Naive B cell (primary cell): ENCODE measurements at regions not wholly inside any gene's neighbourhood (a gene's known extent, or its start where the extent isn't known, plus 50 kb on each side); places are given as distances from the start of the nearest gene placed in this dataset.

Source experiments
- ATAC-seq, 2 donors: fragments of 150-1000 bp; cut with Tn5 transposase; 2 replicates each; pipeline ENCODE4 v1.10.0; 2021; ENCODE audit warnings: low read depth in 2 of 2, mild to moderate bottlenecking in 2 of 2, moderate library complexity in 2 of 2
- DNase-seq: peaks from one replicate; pipeline ENCODE4 v3.0.0; 2022
- H3K27ac Mint-ChIP-seq, 6 donors: one replicate each; pipeline ENCODE4 v1.8.0; 2020 to 2022; ENCODE audit warnings: mild to moderate bottlenecking in 6 of 6, mixed read lengths in 6 of 6, moderate library complexity in 5 of 6, inconsistent platforms in 2 of 6
- H3K27me3 Mint-ChIP-seq, 3 donors: one replicate each; pipeline ENCODE4 v1.8.0; 2021 to 2022; ENCODE audit warnings: mixed read lengths in 3 of 3, mild to moderate bottlenecking in 1 of 3
- H3K36me3 Mint-ChIP-seq, 2 donors: one replicate each; pipeline ENCODE4 v1.8.0; 2020 to 2022; ENCODE audit warnings: mixed read lengths in 2 of 2, inconsistent platforms in 1 of 2, mild to moderate bottlenecking in 1 of 2
- H3K4me1 Mint-ChIP-seq, 3 donors: one replicate each; pipeline ENCODE4 v1.8.0; 2020 to 2022; ENCODE audit warnings: mixed read lengths in 3 of 3, inconsistent platforms in 1 of 3, mild to moderate bottlenecking in 1 of 3, moderate library complexity in 1 of 3
- H3K4me3 Mint-ChIP-seq, 8 donors: one replicate each; pipeline ENCODE4 v1.8.0; 2020 to 2022; ENCODE audit warnings: mild to moderate bottlenecking in 8 of 8, mixed read lengths in 8 of 8, moderate library complexity in 8 of 8, inconsistent platforms in 2 of 8
- H3K9me3 Mint-ChIP-seq, 7 donors: one replicate each; pipeline ENCODE4 v1.8.0; 2020 to 2022; ENCODE audit warnings: mixed read lengths in 7 of 7, mild to moderate bottlenecking in 5 of 7, inconsistent platforms in 2 of 7, moderate library complexity in 1 of 7

GRCh38 chr2:108067820-108068405 lies 81.6 kb downstream of the SLC5A7 start:
- ATAC-seq: no peak
- no peak overlapping the region for H3K27ac Mint-ChIP-seq
- no peaks in the 10 kb centered on the region for H3K4me1 Mint-ChIP-seq
- H3K9me3 Mint-ChIP-seq: peaks cover 0 to 2% (median 0%) of the 10 kb centered on the region in 7 donors
- no peaks in the 10 kb centered on the region for H3K27me3 Mint-ChIP-seq
- no peak overlapping the region for H3K4me3 Mint-ChIP-seq
- no peak for DNase-seq
- peaks cover 0 to 4% of the 10 kb centered on the region in 2 donors for H3K36me3 Mint-ChIP-seq

GRCh38 chr2:108069515-108070310 lies 83.4 kb downstream of the SLC5A7 start:
- Mint-ChIP-seq H3K9me3 (no peaks in the 10 kb centered on the region), H3K4me1 (no peaks in the 10 kb centered on the region)
- no peak for ATAC-seq

GRCh38 chr2:108073415-108074072 lies 87.2 kb downstream of the SLC5A7 start:
- Mint-ChIP-seq H3K9me3 (peaks cover 0 to 3% (median 0%) of the 10 kb centered on the region in 7 donors), H3K27ac (no peak overlapping the region), H3K36me3 (no peaks in the 10 kb centered on the region), H3K4me1 (no peaks in the 10 kb centered on the region), H3K27me3 (no peaks in the 10 kb centered on the region), H3K4me3 (no peak overlapping the region)
- ATAC-seq (no peak), DNase-seq (no peak)

More at GRCh38 chr2:108069515-108070310, 83.4 kb downstream of the SLC5A7 start:
- no peak for DNase-seq
- peaks cover 0 to 4% of the 10 kb centered on the region in 2 donors for H3K36me3 Mint-ChIP-seq
- H3K27me3 Mint-ChIP-seq: no peaks in the 10 kb centered on the region
- H3K27ac Mint-ChIP-seq: no peak overlapping the region
- H3K4me3 Mint-ChIP-seq: no peak overlapping the region

GRCh38 chr2:108074150-108074549 lies 87.8 kb downstream of the SLC5A7 start:
- ATAC-seq (no peak), DNase-seq (no peak)
- no peaks in the 10 kb centered on the region for H3K36me3 Mint-ChIP-seq
- H3K9me3 Mint-ChIP-seq: peaks cover 0 to 3% (median 0%) of the 10 kb centered on the region in 7 donors
- no peak overlapping the region for H3K27ac Mint-ChIP-seq
- no peaks in the 10 kb centered on the region for H3K27me3 Mint-ChIP-seq
- H3K4me3 Mint-ChIP-seq: no peak overlapping the region
- H3K4me1 Mint-ChIP-seq: no peaks in the 10 kb centered on the region

GRCh38 chr2:108074946-108075345 lies 88.6 kb downstream of the SLC5A7 start:
- H3K4me1 Mint-ChIP-seq: no peaks in the 10 kb centered on the region

GRCh38 chr2:108076527-108076926 lies 90.2 kb downstream of the SLC5A7 start:
- ATAC-seq: no peak
- Mint-ChIP-seq H3K27ac (no peak overlapping the region), H3K4me1 (no peaks in the 10 kb centered on the region), H3K9me3 (peaks cover 0 to 5% (median 0%) of the 10 kb centered on the region in 7 donors), H3K36me3 (no peaks in the 10 kb centered on the region), H3K4me3 (no peak overlapping the region), H3K27me3 (no peaks in the 10 kb centered on the region)
- no peak for DNase-seq

More at GRCh38 chr2:108074946-108075345, 88.6 kb downstream of the SLC5A7 start:
- H3K27me3 Mint-ChIP-seq: no peaks in the 10 kb centered on the region
- H3K36me3 Mint-ChIP-seq: no peaks in the 10 kb centered on the region
- H3K4me3 Mint-ChIP-seq: no peak overlapping the region
- DNase-seq (no peak), ATAC-seq (no peak)
- no peak overlapping the region for H3K27ac Mint-ChIP-seq
- peaks cover 0 to 3% (median 0%) of the 10 kb centered on the region in 7 donors for H3K9me3 Mint-ChIP-seq

GRCh38 chr2:108079736-108080135 lies 93.4 kb downstream of the SLC5A7 start:
- H3K4me3 Mint-ChIP-seq: no peak overlapping the region
- ATAC-seq: no peak
- H3K36me3 Mint-ChIP-seq: no peaks in the 10 kb centered on the region
- DNase-seq: no peak
- H3K9me3 Mint-ChIP-seq: peaks cover 0 to 5% (median 0%) of the 10 kb centered on the region in 7 donors
- no peaks in the 10 kb centered on the region for H3K4me1 Mint-ChIP-seq
- no peaks in the 10 kb centered on the region for H3K27me3 Mint-ChIP-seq
- no peak overlapping the region for H3K27ac Mint-ChIP-seq

- Mint-ChIP-seq H3K36me3 (no peaks in the 10 kb centered on the region), H3K4me3 (no peak overlapping the region), H3K27ac (no peak overlapping the region), H3K9me3 (peaks cover 0 to 5% (median 0%) of the 10 kb centered on the region in 7 donors), H3K4me1 (no peaks in the 10 kb centered on the region), H3K27me3 (no peaks in the 10 kb centered on the region)
- ATAC-seq (no peak), DNase-seq (no peak)
Observed at GRCh38 chr2:108080177-108080576, 93.9 kb downstream of the SLC5A7 start.

- no peak overlapping the region for H3K27ac Mint-ChIP-seq
- ATAC-seq: no peak
- no peaks in the 10 kb centered on the region for H3K27me3 Mint-ChIP-seq
- no peaks in the 10 kb centered on the region for H3K36me3 Mint-ChIP-seq
- H3K4me1 Mint-ChIP-seq: no peaks in the 10 kb centered on the region
- peaks cover 0 to 4% (median 1%) of the 10 kb centered on the region in 7 donors for H3K9me3 Mint-ChIP-seq
- DNase-seq: no peak
- no peak overlapping the region for H3K4me3 Mint-ChIP-seq
Observed at GRCh38 chr2:108082978-108083377, 96.7 kb downstream of the SLC5A7 start.

- H3K4me1 Mint-ChIP-seq: no peaks in the 10 kb centered on the region
- no peaks in the 10 kb centered on the region for H3K36me3 Mint-ChIP-seq
- no peak overlapping the region for H3K27ac Mint-ChIP-seq
- no peak overlapping the region for H3K4me3 Mint-ChIP-seq
- H3K27me3 Mint-ChIP-seq: no peaks in the 10 kb centered on the region
- peaks cover 0 to 8% (median 4%) of the 10 kb centered on the region in 7 donors for H3K9me3 Mint-ChIP-seq
- DNase-seq (no peak), ATAC-seq (no peak)
Observed at GRCh38 chr2:108084311-108084710, 98.0 kb downstream of the SLC5A7 start.

- DNase-seq (no peak), ATAC-seq (no peak)
- Mint-ChIP-seq H3K4me1 (no peaks in the 10 kb centered on the region), H3K36me3 (no peaks in the 10 kb centered on the region), H3K27me3 (peaks cover 0 to 4% (median 0%) of the 10 kb centered on the region in 3 donors), H3K27ac (no peak overlapping the region), H3K9me3 (peaks cover 0 to 10% (median 5%) of the 10 kb centered on the region in 7 donors), H3K4me3 (no peak overlapping the region)
Observed at GRCh38 chr2:108092886-108093285, 106.6 kb downstream of the SLC5A7 start.

- Mint-ChIP-seq H3K36me3 (no peaks in the 10 kb centered on the region), H3K27ac (peak overlapping the region in 1 of 6 donors; percentile 66), H3K4me1 (no peaks in the 10 kb centered on the region), H3K9me3 (peaks cover 0 to 2% (median 0%) of the 10 kb centered on the region in 7 donors), H3K27me3 (no peaks in the 10 kb centered on the region), H3K4me3 (no peak overlapping the region)
- ATAC-seq (no peak), DNase-seq (no peak)
Observed at GRCh38 chr2:108101481-108101880, 115.2 kb downstream of the SLC5A7 start.

GRCh38 chr2:108106731-108107130 lies 120.4 kb downstream of the SLC5A7 start:
- Mint-ChIP-seq H3K4me1 (no peaks in the 10 kb centered on the region), H3K27me3 (no peaks in the 10 kb centered on the region), H3K27ac (no peak overlapping the region), H3K4me3 (no peak overlapping the region), H3K36me3 (no peaks in the 10 kb centered on the region), H3K9me3 (peaks cover 5 to 22% (median 8%) of the 10 kb centered on the region in 7 donors)
- ATAC-seq: no peak
- DNase-seq: no peak

GRCh38 chr2:108111936-108112335 lies 125.6 kb downstream of the SLC5A7 start:
- peaks cover 0 to 8% (median 6%) of the 10 kb centered on the region in 3 donors for H3K27me3 Mint-ChIP-seq

More at GRCh38 chr2:108111936-108112335, 125.6 kb downstream of the SLC5A7 start:
- DNase-seq: no peak
- peaks cover 8 to 37% (median 13%) of the 10 kb centered on the region in 7 donors for H3K9me3 Mint-ChIP-seq
- no peaks in the 10 kb centered on the region for H3K4me1 Mint-ChIP-seq
- ATAC-seq: no peak
- H3K27ac Mint-ChIP-seq: no peak overlapping the region
- no peaks in the 10 kb centered on the region for H3K36me3 Mint-ChIP-seq
- H3K4me3 Mint-ChIP-seq: no peak overlapping the region
